NCI-H1436 treated with DMSO at 0.1 percent for 48 hours (cell line): ENCODE measurements at regions not wholly inside any gene's neighbourhood (a gene's known extent, or its start where the extent isn't known, plus 50 kb on each side); places are given as distances from the start of the nearest gene placed in this dataset.

Experiments used
- DNase-seq: peaks from one replicate; lab custom pipeline; 2025; lab: John Stamatoyannopoulos, UW

GRCh38 chr4:26140150-26140898 is 180.5 kb upstream of the RBPJ start:
- no peak for DNase-seq

- DNase-seq: no peak
These were observed 179.6 kb upstream of the RBPJ start for GRCh38 chr4:26141051-26141721.

- DNase-seq: no peak
These were observed 178.7 kb upstream of the RBPJ start for GRCh38 chr4:26141911-26142638.

- DNase-seq: no peak
These were observed 176.2 kb upstream of the RBPJ start for GRCh38 chr4:26144526-26145155.

GRCh38 chr4:26145212-26145611 is 175.6 kb upstream of the RBPJ start:
- no peak for DNase-seq

- no peak for DNase-seq
These were observed 171.9 kb upstream of the RBPJ start for GRCh38 chr4:26148927-26149326.

- DNase-seq: no peak
These were observed 169.9 kb upstream of the RBPJ start for GRCh38 chr4:26150948-26151347.

- no peak for DNase-seq
These were observed 169.2 kb upstream of the RBPJ start for GRCh38 chr4:26151615-26152014.

- DNase-seq: no peak
These were observed 168.8 kb upstream of the RBPJ start for GRCh38 chr4:26152056-26152455.

- no peak for DNase-seq
These were observed 163.3 kb upstream of the RBPJ start for GRCh38 chr4:26157541-26157940.

GRCh38 chr4:26160591-26160990 is 160.2 kb upstream of the RBPJ start:
- no peak for DNase-seq

GRCh38 chr4:26161030-26161824 is 159.6 kb upstream of the RBPJ start:
- DNase-seq: no peak

GRCh38 chr4:26162101-26162500 is 158.7 kb upstream of the RBPJ start:
- no peak for DNase-seq

- no peak for DNase-seq
These were observed 157.1 kb upstream of the RBPJ start for GRCh38 chr4:26163425-26164362.

- no peak for DNase-seq
These were observed 149.3 kb upstream of the RBPJ start for GRCh38 chr4:26171501-26171900.

- no peak for DNase-seq
These were observed 148.9 kb upstream of the RBPJ start for GRCh38 chr4:26171941-26172340.

GRCh38 chr4:26173619-26174018 is 147.2 kb upstream of the RBPJ start:
- no peak for DNase-seq

GRCh38 chr4:26174027-26174426 is 146.8 kb upstream of the RBPJ start:
- no peak for DNase-seq

GRCh38 chr4:26175006-26175786 is 145.6 kb upstream of the RBPJ start:
- no peak for DNase-seq
